ENCODE measurements at regions not wholly inside any gene's neighbourhood (a gene's known extent, or its start where the extent isn't known, plus 50 kb on each side); places are given as distances from the start of the nearest gene placed in this dataset.
"Not testable (repeated sequence)": the region's sequence is repeated elsewhere in the genome, so short reads cannot be mapped to it uniquely, and the experiment has no call there.

DNA sequence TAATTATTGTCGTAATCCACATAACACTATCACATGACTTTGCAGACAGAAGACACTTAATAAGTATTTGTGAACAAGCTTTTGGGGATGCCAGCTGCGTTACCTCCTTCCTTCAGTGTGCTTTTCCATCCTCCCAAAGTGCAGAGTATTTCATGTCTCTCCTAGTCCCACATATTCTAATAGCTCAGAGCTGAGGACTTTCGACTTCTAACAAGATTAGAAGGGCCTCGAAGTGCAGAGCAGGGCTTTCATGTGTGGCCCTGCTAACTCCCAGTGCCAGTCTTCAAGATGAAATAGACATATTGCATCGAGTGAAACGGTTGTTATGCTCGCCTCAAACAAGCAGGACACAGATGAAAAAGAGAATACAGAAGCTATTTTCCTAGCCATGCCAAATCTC lies 125.7 kb upstream of the RNF32 start:
- CTCF ChIA-PET, result no interaction called here
- Mint-ChIP-seq H3K4me3 (no peak overlapping the region), H3K4me1 (no peaks in the 10 kb centered on the region)

DNA sequence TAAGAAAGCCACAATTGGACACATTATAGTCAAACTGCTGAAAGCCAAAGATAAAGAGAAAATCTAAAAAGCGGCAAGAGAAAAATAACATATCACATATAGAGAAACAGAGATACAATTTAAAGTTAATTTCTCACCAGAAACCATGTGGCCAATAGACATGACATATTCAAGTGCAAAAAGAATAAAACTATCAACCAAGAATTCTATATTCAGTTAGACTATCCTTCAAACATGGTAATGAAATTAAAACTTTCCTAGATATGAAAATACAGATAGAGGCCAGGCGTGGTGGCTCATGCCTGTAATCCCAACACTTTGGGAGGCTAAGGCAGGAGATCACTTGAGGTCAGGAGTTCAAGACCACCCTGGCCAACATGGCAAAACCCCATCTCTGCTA lies 129.1 kb upstream of the RNF32 start:
- CTCF ChIA-PET, result no interaction called here
- Mint-ChIP-seq H3K36me3 (no peaks in the 10 kb centered on the region), H3K27me3 (peaks cover 10% of the 10 kb centered on the region), H3K4me3 (no peak overlapping the region), H3K27ac (no peak overlapping the region), H3K9me3 (peaks cover 10% of the 10 kb centered on the region), H3K4me1 (no peaks in the 10 kb centered on the region)
- DNase-seq, result no peak

More for the DNA sequence above, 125.7 kb upstream of the RNF32 start:
- DNase-seq, result no peak
- Mint-ChIP-seq H3K9me3 (peaks cover 12% of the 10 kb centered on the region), H3K27ac (no peak overlapping the region), H3K27me3 (peaks cover 8% of the 10 kb centered on the region), H3K36me3 (no peaks in the 10 kb centered on the region)

DNA sequence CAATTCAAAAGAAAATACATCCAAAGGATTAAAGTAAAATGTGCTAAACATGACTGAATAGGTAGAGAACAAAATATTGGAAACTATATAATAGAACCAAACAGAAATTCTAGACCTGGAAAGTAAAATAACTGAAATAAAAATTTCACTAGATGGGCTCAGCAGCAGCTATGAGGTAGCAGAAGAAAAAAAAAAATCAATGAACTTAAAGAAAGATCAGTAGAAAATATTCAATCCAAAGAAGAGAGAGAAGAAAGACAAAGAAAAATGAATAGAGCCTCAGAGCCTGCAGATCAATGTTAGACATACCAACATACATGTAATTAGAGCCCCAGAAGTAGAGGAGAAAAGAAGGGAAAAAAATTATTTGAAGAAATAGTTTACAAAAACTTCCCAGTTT lies 129.6 kb upstream of the RNF32 start:
- Mint-ChIP-seq H3K4me3 (no peak overlapping the region), H3K27ac (no peak overlapping the region), H3K36me3 (no peaks in the 10 kb centered on the region), H3K9me3 (peaks cover 10% of the 10 kb centered on the region), H3K4me1 (no peaks in the 10 kb centered on the region), H3K27me3 (peaks cover 12% of the 10 kb centered on the region)
- CTCF ChIA-PET, result no interaction called here
- no peak for DNase-seq

DNA sequence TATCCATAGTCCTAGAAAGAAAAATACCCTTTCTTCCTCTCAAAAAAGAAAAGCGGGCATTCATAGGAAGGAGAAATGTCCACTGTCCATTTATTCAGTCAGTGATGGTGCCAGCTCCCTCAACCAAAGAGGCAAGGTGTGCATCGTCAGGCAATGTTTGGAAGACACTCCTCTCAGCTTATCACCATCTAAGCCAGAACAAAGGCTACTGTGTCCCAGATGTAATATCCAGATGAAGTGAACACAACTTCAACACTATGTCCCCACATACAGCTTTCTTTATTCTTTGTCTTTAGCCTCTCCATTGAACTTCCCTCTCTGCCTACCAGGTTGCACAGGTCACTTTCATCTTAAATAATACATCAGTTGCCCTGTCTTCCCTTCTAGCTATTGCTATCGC lies 131.4 kb upstream of the RNF32 start:
- Mint-ChIP-seq H3K4me3 (no peak overlapping the region), H3K36me3 (no peaks in the 10 kb centered on the region), H3K27me3 (peaks cover 12% of the 10 kb centered on the region), H3K27ac (no peak overlapping the region), H3K9me3 (peaks cover 12% of the 10 kb centered on the region), H3K4me1 (no peaks in the 10 kb centered on the region)
- CTCF ChIA-PET, result no interaction called here
- no peak for DNase-seq

DNA sequence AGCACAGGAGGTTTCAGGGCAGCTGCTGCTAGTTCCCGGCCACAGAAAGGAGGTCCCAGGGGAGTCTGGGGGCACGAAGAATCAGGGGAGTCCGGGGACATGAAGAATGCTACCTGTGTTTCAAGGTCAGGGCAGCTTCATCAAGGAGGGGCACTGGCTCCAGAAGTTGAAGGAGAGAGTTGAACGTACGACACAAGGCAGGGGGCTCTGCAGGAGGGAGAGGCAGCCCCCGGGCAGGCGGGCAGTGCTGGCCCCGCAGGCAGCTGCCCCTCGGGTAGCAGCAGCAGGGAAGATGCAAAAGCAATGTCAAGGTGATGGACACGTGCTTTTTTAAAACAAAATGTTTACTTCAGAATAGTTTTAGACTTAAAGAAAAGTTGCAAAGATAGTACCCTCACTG lies 134.7 kb upstream of the RNF32 start:
- Mint-ChIP-seq H3K4me3 (no peak overlapping the region), H3K36me3 (no peaks in the 10 kb centered on the region), H3K9me3 (peaks cover 8% of the 10 kb centered on the region), H3K27ac (no peak overlapping the region), H3K4me1 (no peaks in the 10 kb centered on the region), H3K27me3 (peaks cover 12% of the 10 kb centered on the region)
- CTCF ChIA-PET, result no interaction called here
- no peak for DNase-seq

DNA sequence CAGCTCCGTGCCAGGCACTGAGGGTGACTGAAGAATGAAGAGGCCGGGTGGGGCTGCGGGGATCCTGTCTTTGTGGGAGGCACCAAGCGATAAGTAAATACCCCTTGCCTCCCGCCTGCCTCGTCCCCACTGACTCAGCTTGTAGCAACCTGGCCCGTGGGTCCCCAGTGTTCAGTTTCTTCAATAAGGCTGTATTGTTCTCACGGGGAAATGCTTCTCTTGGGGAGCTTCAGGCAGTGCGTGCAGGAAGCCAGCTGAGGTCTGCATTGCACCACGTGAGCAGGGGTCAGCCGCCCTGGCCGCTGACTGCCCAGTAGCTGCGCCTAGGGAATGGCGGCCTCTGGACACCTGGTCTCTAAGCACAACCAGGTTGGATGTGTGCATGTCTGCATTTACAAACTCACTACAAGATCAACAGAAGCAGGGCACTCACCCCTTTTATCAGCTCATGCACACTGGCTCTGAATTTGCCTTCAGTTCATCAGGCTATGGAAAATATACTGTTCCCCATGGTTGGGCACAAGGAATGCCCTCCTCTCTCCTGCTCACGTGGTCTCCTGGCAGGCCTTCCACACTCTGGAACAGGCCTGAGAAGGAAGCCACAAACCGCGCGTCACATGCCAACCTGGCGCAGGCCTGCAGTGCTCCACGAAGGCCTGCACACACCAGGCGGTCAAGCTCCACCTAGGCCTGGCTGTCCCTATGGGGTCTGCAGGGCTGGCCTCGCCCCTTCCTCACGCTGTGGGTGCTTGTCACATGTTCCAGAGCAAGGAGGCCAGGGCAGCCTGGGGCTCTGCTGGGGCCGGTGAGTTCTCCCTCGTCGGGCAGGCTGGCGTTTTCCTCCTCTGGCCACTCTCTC lies 135.7 kb upstream of the RNF32 start:
- DNase-seq, result no peak
- H3K4me3 Mint-ChIP-seq, result no peak overlapping the region
- no peaks in the 10 kb centered on the region for H3K4me1 Mint-ChIP-seq
- CTCF ChIA-PET, result no interaction called here
- peaks cover 9% of the 10 kb centered on the region for H3K27me3 Mint-ChIP-seq
- no peaks in the 10 kb centered on the region for H3K36me3 Mint-ChIP-seq
- H3K9me3 Mint-ChIP-seq, result peaks cover 6% of the 10 kb centered on the region
- H3K27ac Mint-ChIP-seq, result no peak overlapping the region

DNA sequence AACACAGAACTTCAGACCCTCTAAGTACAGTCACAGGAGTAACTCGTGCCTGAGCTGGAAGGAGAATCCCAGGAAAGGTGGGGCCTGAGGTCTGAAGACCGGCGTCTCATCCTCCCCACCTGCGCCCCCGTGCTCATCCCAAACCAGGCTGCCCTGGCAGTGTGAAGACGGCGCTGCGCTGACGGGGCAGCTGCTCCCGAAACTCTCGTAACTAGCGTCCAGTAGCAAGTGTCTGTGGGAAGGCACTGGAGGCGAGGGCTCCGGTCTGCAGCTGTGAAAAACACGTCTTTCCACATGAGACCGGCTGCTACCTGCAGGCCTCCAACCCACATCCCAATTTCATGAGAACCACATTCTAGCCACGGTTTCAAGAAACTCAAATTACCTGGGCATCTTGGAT lies 136.6 kb upstream of the RNF32 start:
- H3K4me1 Mint-ChIP-seq, result no peaks in the 10 kb centered on the region
- H3K27ac Mint-ChIP-seq, result no peak overlapping the region
- H3K27me3 Mint-ChIP-seq, result peaks cover 5% of the 10 kb centered on the region
- DNase-seq, result no peak
- peaks cover 2% of the 10 kb centered on the region for H3K9me3 Mint-ChIP-seq
- CTCF ChIA-PET, result no interaction called here
- no peak overlapping the region for H3K4me3 Mint-ChIP-seq
- no peaks in the 10 kb centered on the region for H3K36me3 Mint-ChIP-seq

DNA sequence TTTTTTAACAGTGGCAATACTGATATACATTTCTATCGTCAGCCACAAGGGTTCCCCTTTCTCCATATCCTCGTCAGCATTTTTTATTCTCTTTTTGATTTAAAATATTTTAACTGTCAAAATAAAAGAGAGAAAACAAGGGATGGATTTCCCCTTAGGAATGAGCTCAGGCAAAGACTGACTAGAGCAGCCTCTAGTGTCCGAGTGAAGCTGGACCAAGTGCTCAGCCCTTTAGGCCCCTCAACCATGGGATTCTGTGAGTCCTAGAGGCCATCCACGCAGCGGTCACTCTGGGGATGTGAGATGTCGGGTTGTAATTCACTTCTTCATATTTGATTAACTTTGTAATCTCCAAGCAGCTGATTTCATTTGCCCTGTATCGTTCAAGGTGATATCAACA lies 137.4 kb upstream of the RNF32 start:
- H3K4me3 Mint-ChIP-seq, result no peak overlapping the region
- DNase-seq, result no peak
- H3K9me3 Mint-ChIP-seq, result peaks cover 2% of the 10 kb centered on the region
- H3K27ac Mint-ChIP-seq, result no peak overlapping the region
- CTCF ChIA-PET, result no interaction called here
- no peaks in the 10 kb centered on the region for H3K36me3 Mint-ChIP-seq
- peaks cover 5% of the 10 kb centered on the region for H3K27me3 Mint-ChIP-seq
- H3K4me1 Mint-ChIP-seq, result no peaks in the 10 kb centered on the region

DNA sequence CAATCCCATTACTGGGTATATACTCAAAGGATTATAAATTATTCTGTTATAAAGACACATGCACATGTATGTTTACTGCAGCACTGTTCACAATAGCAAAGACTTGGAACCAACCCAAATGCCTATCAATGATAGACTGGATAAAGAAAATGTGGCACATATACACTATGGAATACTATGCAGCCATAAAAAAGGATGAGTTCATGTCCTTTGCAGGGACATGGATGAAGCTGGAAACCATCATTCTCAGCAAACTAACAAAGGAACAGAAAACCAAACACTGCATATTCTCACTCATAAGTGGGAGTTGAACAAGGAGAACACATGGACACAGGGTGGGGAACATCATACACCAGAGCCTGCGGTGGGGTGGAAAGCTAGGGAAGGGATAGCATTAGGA lies 138.8 kb upstream of the RNF32 start:
- H3K36me3 Mint-ChIP-seq, H3K27ac Mint-ChIP-seq, H3K4me1 Mint-ChIP-seq, H3K27me3 Mint-ChIP-seq, DNase-seq, H3K9me3 Mint-ChIP-seq, CTCF ChIA-PET, H3K4me3 Mint-ChIP-seq: not testable (repeated sequence)

DNA sequence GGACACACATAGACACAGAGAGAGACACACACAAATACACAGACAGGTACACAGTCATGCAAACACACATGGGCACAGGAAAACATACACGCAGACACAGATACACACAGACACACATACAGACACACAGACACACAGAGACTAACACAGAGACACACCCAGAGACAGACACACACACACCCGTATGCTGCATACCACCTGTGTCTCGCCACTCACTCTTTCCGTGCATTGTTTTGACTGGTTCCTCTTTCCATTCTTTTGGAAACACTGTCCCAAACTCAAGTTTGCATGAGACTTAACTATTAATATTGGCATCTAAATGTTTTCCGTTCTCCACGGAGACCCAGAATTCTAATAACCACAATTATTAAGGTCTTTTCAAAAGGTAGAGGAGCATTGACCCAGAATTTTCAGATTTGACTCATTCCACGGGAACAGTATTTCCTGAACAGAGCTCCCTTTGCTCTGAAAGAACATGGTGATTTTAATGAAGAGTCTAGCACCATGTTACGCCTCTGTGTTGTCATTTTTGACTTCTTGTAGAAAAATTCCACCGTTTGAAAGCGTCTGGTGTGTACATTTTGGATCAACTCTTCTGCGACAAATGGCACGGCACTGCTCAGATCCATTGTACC lies 141.2 kb upstream of the RNF32 start:
- Mint-ChIP-seq H3K27ac (no peak overlapping the region), H3K27me3 (no peaks in the 10 kb centered on the region), H3K4me3 (no peak overlapping the region), H3K36me3 (no peaks in the 10 kb centered on the region), H3K9me3 (no peaks in the 10 kb centered on the region), H3K4me1 (no peaks in the 10 kb centered on the region)
- CTCF ChIA-PET, result no interaction called here
- DNase-seq, result no peak

DNA sequence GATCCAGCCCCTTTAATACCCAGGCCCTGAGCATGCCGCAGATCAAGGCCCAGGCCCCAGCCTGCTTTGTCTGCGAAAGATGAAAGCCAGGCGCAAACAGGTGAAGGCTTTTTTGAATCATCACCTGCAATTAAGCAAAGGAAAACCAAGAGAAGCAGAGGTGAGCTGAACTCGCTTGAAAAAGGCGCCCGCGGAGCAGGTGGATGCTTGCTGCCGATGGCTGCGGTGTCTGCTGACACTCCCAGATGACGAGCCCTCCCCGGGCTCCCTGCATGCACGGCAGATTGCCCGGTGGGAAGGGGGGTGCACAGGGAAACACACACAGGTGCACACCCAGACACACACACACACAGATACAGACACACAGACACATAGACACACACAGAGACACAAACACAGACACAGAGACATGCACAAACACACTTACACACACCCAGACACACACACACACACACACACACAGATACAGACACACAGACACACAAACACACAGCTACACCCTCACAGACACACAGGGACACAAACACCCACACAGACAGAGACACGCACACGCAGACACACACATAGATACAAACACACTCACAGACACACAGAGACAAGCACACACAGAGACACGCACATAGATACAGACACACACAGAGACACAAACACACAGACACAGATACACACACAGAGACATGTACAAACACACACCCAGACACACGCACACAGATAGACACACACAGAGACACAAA lies 142.6 kb upstream of the RNF32 start:
- no peak overlapping the region for H3K27ac Mint-ChIP-seq
- CTCF ChIA-PET, result no interaction called here
- DNase-seq, result no peak
- H3K27me3 Mint-ChIP-seq, result no peaks in the 10 kb centered on the region
- H3K36me3 Mint-ChIP-seq, result no peaks in the 10 kb centered on the region
- H3K4me3 Mint-ChIP-seq, result no peak overlapping the region
- no peaks in the 10 kb centered on the region for H3K4me1 Mint-ChIP-seq
- no peaks in the 10 kb centered on the region for H3K9me3 Mint-ChIP-seq

DNA sequence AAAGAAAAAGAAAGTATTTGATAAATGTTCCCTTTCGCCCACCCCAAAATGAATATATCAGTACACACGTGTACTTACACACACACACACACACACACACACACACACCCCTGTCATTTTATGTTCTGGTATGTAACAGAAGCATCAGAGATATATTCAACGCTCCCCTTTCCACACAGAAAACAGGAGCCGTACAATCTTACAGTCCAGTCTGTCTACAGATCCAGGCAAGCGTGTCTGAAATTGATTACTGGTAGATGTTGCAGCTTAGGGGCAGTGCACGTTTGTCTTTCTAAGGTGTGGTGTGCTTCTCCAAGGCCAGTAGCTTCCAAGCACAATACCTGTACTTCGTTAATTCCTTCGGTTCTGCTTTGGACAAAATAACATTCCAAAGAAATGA lies 143.7 kb upstream of the RNF32 start:
- H3K27ac Mint-ChIP-seq, result no peak overlapping the region
- peaks cover 5% of the 10 kb centered on the region for H3K27me3 Mint-ChIP-seq
- CTCF ChIA-PET, result no interaction called here
- H3K4me3 Mint-ChIP-seq, result no peak overlapping the region
- no peak for DNase-seq
- H3K4me1 Mint-ChIP-seq, result no peaks in the 10 kb centered on the region
- no peaks in the 10 kb centered on the region for H3K36me3 Mint-ChIP-seq
- no peaks in the 10 kb centered on the region for H3K9me3 Mint-ChIP-seq

DNA sequence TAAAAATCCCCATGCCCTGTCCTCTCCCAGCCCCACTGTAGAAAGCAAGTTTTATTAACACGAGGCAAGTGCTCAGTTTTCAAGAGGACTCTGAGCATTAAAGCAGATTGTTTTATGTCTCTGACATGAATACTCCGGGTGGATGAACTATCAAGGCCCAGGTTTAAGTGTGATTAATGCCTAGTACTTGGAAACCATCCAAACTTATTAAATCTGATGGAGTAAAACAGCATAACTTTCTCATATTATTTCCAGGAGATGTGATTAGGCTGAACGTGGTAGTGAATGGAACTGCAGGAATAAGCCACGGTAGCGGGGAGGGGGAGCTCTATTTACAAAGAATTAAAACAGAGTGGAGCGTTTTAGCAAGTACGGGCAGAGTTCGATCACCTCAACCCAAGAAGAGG lies 144.2 kb upstream of the RNF32 start:
- DNase-seq, result no peak
- H3K27ac Mint-ChIP-seq, result no peak overlapping the region
- no peaks in the 10 kb centered on the region for H3K36me3 Mint-ChIP-seq
- CTCF ChIA-PET, result no interaction called here
- no peaks in the 10 kb centered on the region for H3K9me3 Mint-ChIP-seq
- no peak overlapping the region for H3K4me3 Mint-ChIP-seq
- peaks cover 7% of the 10 kb centered on the region for H3K27me3 Mint-ChIP-seq
- H3K4me1 Mint-ChIP-seq, result no peaks in the 10 kb centered on the region

DNA sequence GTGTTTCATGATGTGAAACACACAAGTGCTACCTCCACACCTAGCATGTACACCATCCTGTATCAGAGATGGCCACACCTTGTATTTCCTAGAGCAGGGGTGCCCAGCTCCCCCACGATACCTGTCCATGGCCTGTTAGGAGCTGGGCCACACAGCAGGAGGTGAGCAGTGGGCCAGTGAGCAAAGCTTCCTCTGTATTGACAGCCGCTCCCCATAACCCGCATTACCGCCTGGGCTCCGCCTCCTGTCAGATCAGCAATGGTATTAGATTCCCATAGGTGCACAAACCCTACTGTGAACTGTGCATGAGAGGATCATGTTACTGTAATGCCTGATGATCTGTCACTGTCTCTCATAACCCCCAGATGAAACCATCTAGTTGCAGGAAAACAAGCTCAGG lies 145.6 kb upstream of the RNF32 start:
- Mint-ChIP-seq H3K27ac (no peak overlapping the region), H3K27me3 (peaks cover 7% of the 10 kb centered on the region), H3K36me3 (no peaks in the 10 kb centered on the region), H3K4me1 (no peaks in the 10 kb centered on the region), H3K4me3 (no peak overlapping the region), H3K9me3 (no peaks in the 10 kb centered on the region)
- CTCF ChIA-PET, result no interaction called here
- no peak for DNase-seq

DNA sequence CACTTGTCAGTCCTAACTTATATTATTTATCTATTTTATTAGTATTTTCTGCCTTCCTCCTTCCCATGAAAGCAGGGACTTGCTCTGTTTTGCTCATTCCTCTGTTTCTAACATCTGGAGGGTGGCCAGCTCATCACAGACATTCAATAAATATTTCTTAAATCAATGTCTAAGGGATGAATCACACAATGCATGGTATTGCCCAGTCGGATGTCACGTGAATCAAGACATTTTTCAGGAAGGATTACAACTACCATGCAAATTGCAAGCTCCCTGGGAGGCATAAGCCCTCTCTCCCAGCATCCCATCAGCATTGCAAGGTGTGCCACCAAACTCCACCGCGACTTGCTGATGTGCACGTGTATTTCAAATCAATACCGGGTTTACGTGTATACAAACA lies 146.6 kb upstream of the RNF32 start:
- no peak for DNase-seq
- Mint-ChIP-seq H3K27me3 (peaks cover 7% of the 10 kb centered on the region), H3K9me3 (no peaks in the 10 kb centered on the region), H3K27ac (no peak overlapping the region), H3K36me3 (no peaks in the 10 kb centered on the region), H3K4me3 (no peak overlapping the region), H3K4me1 (no peaks in the 10 kb centered on the region)
- CTCF ChIA-PET, result no interaction called here

Data from activated naive CD4-positive, alpha-beta T cell treated with anti-CD3 and anti-CD28 coated beads, Interleukin-2, amount 10 ng/mL, durations not matched to agents 7 days and 5 days (primary cell).